ENCODE measurements at regions not wholly inside any gene's neighbourhood (a gene's known extent, or its start where the extent isn't known, plus 50 kb on each side); places are given as distances from the start of the nearest gene placed in this dataset.

GRCh38 chr1:200354243-200354642 lies 55.6 kb downstream of the ZNF281 start:
- DNase-seq = no peak

GRCh38 chr1:200353232-200353631 lies 56.6 kb downstream of the ZNF281 start:
- DNase-seq = no peak

GRCh38 chr1:200351826-200352549 lies 57.8 kb downstream of the ZNF281 start:
- DNase-seq = peak; percentile 46

GRCh38 chr1:200351425-200351824 lies 58.4 kb downstream of the ZNF281 start:
- DNase-seq = no peak

GRCh38 chr1:200346700-200347099 lies 63.1 kb downstream of the ZNF281 start:
- no peak for DNase-seq

- no peak for DNase-seq
Measured at GRCh38 chr1:200345520-200345919, 64.3 kb downstream of the ZNF281 start.

- DNase-seq = no peak
Measured at GRCh38 chr1:200343874-200344273, 66.0 kb downstream of the ZNF281 start.

- no peak for DNase-seq
Measured at GRCh38 chr1:200342511-200343311, 67.1 kb downstream of the ZNF281 start.

- no peak for DNase-seq
Measured at GRCh38 chr1:200338451-200338850, 71.4 kb downstream of the ZNF281 start.

- no peak for DNase-seq
Measured at GRCh38 chr1:200337831-200338230, 72.0 kb downstream of the ZNF281 start.

- no peak for DNase-seq
Measured at GRCh38 chr1:200337410-200337809, 72.4 kb downstream of the ZNF281 start.

- DNase-seq = no peak
Measured at GRCh38 chr1:200336901-200337391, 72.9 kb downstream of the ZNF281 start.

- no peak for DNase-seq
Measured at GRCh38 chr1:200336101-200336845, 73.6 kb downstream of the ZNF281 start.

- no peak for DNase-seq
Measured at GRCh38 chr1:200334661-200335256, 75.1 kb downstream of the ZNF281 start.

GRCh38 chr1:200333329-200333728 lies 76.5 kb downstream of the ZNF281 start:
- DNase-seq = no peak

- DNase-seq = no peak
Measured at GRCh38 chr1:200332716-200333115, 77.1 kb downstream of the ZNF281 start.

GRCh38 chr1:200330741-200331428 lies 79.0 kb downstream of the ZNF281 start:
- no peak for DNase-seq

- no peak for DNase-seq
Measured at GRCh38 chr1:200329208-200329882, 80.5 kb downstream of the ZNF281 start.

GRCh38 chr1:200328379-200328778 lies 81.5 kb downstream of the ZNF281 start:
- no peak for DNase-seq

GRCh38 chr1:200323856-200324400 lies 85.9 kb downstream of the ZNF281 start:
- DNase-seq = no peak

GRCh38 chr1:200319148-200319547 lies 90.7 kb downstream of the ZNF281 start:
- no peak for DNase-seq
